Epithelial cell of esophagus (primary cell): ENCODE measurements at regions not wholly inside any gene's neighbourhood (a gene's known extent, or its start where the extent isn't known, plus 50 kb on each side); places are given as distances from the start of the nearest gene placed in this dataset.

Source experiments
- DNase-seq: peaks from one replicate; pipeline ENCODE4 v3.0.0; 2010; ENCODE audit warnings: low read depth
- H3K4me3 ChIP-seq: 2 replicates; pipeline ENCODE4 v1.5.1; 2011; ENCODE audit warnings: mild to moderate bottlenecking, low read length, control low read depth
- CTCF ChIP-seq: IDR thresholded peaks from 2 replicates; pipeline ENCODE4 v1.5.1; 2011; ENCODE audit warnings: low read depth, mild to moderate bottlenecking, low read length, control low read depth, inconsistent platforms; ENCODE audit not compliant: insufficient read depth; ENCODE audit errors: missing control alignments

DNA sequence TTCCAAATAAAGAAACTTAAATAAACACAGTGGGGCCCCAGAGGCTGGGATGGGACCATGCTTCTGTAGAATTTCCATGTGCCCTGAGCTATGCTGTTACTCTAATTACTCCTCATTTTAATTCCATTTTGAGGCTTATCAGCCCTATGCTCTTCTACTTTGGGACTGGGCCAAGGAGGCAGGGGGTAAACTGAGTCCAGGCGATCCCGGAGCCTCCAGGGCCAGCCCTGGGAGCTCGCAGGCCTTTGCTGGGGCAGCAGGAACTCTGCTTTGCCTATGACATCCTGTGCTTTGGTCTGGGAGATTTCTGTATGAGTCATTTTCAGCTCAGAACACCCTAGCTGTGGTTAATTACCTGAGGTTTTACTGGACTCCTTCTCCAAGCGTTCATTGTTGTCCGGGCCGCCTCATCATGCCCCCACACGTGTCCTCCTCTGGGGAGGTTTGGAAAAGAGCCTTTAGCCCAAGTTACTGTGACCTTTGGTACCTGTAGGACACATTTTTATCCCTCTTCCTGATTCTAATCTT lies 95.7 kb downstream of the RHOU start:
- no peak overlapping the region for H3K4me3 ChIP-seq
- DNase-seq = peak; percentile 61
- no peak for TF ChIP-seq CTCF

GRCh38 chr1:228833911-228834688 lies 98.8 kb downstream of the RHOU start:
- TF ChIP-seq CTCF = no peak
- H3K4me3 ChIP-seq = no peak overlapping the region
- no peak for DNase-seq

DNA sequence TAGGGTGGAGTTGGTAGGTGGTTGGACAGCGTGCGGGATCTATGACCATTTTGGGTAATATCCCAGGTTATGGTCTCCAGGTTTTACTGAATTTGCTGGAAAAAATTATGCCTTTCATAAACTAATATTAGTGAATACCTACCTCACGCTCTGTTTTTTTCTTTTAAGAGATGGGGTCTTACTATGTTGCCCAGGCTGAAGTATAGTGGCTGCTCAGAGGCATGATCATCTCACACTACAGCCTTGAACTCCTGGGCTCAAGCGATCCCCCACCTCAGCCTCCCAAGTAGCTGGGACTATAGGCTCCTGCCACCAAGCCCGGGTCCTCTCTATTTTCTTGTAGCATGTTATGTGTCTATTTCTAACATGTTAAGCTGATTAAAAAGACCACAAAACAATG lies 100.2 kb downstream of the RHOU start:
- no peak for DNase-seq
- no peak overlapping the region for H3K4me3 ChIP-seq
- TF ChIP-seq CTCF = no peak

DNA sequence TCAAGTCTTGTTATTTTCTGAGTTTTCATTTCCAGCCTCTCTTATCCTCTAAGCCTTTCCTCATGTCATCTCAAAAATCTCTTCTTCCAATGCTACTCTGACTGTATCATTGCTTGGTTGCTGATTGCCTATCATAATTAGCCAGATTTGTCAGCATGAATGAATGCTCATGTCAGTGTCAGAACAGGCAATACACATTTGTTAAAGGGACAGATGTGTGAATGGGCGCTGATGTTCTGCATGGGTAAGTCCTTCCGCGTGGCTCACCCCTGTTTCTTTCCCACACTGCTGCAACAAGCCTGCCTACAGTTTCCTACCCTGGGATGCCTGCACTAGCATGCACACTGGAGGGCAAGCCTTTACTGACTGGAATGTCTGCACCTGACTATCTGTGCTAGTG lies 100.6 kb downstream of the RHOU start:
- no peak for TF ChIP-seq CTCF
- DNase-seq = no peak
- no peak overlapping the region for H3K4me3 ChIP-seq

DNA sequence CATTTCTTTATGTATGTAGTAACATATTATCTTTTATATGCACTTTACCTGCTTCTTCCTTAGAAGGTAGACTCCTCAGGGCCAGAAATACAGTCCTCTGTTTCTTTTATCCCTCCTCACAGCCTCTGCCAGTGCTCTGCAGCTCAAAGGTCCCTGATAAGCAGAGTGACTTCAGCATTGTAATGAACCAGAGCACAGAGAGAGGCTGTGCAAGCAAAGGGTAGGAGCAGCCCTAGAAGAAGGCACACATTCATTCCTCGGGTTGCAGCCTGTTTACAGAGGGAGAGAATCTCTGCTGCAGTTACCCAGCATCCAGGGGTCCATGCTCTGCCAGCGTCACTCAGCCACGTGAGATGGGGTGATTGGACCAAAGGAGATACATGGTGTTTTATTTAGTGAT lies 101.1 kb downstream of the RHOU start:
- TF ChIP-seq CTCF = no peak
- no peak overlapping the region for H3K4me3 ChIP-seq
- no peak for DNase-seq

DNA sequence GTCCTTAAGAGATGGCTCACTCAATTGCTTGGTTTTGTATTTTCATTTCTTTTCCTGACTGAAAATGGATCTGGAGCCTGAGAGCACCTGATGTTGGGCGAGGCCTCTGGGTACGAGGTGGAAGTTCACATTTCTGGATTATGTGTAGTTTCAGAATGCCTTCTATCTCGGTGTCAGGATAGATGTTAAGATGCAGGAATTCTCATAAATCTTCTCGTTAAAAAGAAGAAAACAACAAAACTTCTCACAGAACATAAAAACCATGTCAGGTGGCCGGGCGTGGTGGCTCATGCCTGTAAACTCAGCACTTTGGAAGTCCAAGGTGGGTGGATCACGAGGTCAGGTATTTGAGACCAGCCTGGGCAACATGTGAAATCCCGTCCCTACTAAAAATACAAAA lies 101.8 kb downstream of the RHOU start:
- no peak for TF ChIP-seq CTCF
- DNase-seq = no peak
- no peak overlapping the region for H3K4me3 ChIP-seq
